GM12865 (cell line): ENCODE measurements at regions not wholly inside any gene's neighbourhood (a gene's known extent, or its start where the extent isn't known, plus 50 kb on each side); places are given as distances from the start of the nearest gene placed in this dataset.

Experiments used
- DNase-seq: peaks from one replicate; pipeline ENCODE4 v3.0.0; 2010; ENCODE audit warnings: low read depth
- H3K4me3 ChIP-seq: 2 replicates; pipeline ENCODE4 v1.5.1; 2011; ENCODE audit warnings: mild to moderate bottlenecking, low read depth, low read length, control low read depth
- TF ChIP-seq, protein P1 (sequence below): IDR thresholded peaks from 2 replicates; pipeline ENCODE4 v1.5.1; 2011; ENCODE audit warnings: low read length, control low read depth, low read depth, inconsistent platforms; ENCODE audit not compliant: insufficient read depth; ENCODE audit errors: missing control alignments

DNA sequence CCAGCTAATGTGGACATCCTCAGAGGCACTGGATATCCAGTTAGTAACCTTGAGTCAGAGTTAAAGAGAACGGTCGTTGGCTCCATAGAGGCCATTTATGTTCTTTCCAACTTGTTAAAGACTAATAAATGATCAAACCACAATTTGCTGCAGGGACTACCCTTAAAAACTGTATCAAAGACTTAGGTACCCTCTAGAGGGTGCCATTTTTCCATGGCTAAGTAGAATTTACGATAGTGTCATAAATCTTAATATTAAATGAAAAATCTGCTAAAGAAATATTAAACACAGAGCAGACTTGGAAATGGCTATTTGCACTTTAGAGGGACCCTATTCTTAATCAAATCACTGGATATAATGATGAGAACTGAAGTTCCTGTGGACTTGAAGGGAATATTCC is 685.2 kb upstream of the CHORDC1 start:
- H3K4me3 ChIP-seq, result no peak overlapping the region
- TF ChIP-seq, protein P1, sequence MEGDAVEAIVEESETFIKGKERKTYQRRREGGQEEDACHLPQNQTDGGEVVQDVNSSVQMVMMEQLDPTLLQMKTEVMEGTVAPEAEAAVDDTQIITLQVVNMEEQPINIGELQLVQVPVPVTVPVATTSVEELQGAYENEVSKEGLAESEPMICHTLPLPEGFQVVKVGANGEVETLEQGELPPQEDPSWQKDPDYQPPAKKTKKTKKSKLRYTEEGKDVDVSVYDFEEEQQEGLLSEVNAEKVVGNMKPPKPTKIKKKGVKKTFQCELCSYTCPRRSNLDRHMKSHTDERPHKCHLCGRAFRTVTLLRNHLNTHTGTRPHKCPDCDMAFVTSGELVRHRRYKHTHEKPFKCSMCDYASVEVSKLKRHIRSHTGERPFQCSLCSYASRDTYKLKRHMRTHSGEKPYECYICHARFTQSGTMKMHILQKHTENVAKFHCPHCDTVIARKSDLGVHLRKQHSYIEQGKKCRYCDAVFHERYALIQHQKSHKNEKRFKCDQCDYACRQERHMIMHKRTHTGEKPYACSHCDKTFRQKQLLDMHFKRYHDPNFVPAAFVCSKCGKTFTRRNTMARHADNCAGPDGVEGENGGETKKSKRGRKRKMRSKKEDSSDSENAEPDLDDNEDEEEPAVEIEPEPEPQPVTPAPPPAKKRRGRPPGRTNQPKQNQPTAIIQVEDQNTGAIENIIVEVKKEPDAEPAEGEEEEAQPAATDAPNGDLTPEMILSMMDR, result no peak
- no peak for DNase-seq

DNA sequence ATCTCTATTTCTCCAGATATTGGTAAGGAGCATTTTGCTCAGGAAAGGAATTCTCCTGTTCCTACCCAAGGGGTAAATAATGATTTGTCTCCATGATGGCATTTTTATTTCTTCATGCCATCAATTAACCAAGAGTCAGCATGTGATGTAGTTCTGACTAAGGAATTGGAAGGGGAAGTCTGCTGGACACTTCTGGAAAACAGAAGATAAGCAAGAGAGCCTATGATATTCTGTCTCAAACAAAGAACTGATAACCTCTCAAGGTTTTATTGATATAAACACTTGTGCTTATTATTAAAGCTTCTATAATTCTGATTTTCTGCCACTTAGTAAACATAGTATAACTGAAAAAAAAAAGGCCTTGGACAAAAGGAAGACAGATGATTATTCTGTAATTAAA is 673.0 kb upstream of the CHORDC1 start:
- TF ChIP-seq, protein P1, result no peak
- no peak overlapping the region for H3K4me3 ChIP-seq
- no peak for DNase-seq

DNA sequence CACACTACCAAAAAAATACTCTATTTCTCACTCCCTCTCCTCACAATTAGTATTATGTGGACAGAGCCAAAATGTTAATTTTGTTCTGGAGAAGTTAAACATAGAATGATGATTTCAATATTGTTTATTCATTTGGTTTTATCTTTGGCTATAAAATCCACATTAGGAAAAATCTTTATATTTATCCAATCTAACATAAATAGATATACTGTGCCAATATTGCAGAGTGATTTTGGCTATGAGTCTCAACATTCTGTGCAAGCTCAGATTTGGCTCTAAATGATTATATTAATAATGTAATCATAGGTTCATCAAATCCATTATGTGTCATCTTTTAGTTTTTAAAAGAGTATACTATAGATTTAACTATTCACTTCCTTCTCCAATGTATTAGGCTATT is 667.5 kb upstream of the CHORDC1 start:
- H3K4me3 ChIP-seq, result no peak overlapping the region
- TF ChIP-seq, protein P1, result no peak
- DNase-seq, result no peak

DNA sequence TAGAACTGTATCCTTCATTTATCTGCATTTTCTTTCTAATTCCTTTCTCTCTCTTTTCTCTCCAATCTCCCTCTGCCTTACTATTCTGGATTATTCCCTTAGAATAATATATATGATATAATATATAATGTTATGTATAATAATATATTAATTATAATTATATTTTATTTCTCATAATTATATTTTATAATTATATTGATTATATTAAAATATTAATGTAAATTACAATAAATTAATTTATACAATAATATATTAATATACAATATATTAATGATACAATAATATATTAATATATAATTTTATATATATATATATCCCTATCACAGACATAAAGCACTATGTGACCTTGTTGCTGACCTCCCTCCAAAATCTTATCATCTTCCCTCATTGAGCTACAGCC is 661.3 kb upstream of the CHORDC1 start:
- TF ChIP-seq, protein P1, result no peak
- no peak for DNase-seq

DNA sequence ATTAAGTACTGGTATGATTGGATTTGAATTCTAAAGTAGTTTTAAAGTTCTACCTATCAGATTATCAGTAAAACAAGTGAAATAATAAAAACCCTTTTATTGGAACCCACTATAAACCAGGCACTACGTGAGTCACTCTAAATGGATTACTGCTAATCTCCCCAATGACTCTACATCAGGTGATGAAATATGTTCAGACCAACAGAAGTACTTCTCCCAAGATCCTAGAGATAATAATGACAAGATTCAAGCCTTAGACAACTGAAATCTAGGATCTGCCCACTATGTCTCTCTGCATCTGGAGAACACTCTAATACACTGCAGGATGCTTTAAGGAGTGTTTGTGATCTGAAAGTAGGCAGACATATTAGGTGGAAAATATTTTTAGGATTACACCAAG is 652.1 kb upstream of the CHORDC1 start:
- TF ChIP-seq, protein P1, result no peak
- no peak for DNase-seq
- no peak overlapping the region for H3K4me3 ChIP-seq

More for the DNA sequence above, 661.3 kb upstream of the CHORDC1 start:
- H3K4me3 ChIP-seq, result no peak overlapping the region

DNA sequence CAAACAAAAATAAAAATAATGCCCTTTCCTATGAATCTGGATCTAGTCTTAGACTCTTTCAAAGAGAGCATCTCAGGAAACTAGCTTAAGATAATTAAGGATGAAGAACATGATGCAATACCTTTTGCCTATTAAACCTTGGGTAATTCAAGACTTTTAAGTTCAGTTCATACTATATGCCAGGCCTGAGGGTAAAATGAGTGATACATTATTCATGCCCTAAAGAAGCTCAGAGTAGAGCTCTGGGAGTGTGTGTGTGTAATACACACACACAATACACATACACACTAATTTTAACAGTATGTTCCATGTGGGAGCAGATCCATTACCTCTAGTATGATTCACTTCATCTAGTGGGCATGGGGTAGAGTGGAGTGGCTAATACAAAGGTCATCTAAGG is 651.4 kb upstream of the CHORDC1 start:
- H3K4me3 ChIP-seq, result no peak overlapping the region
- DNase-seq, result no peak
- TF ChIP-seq, protein P1, result no peak

DNA sequence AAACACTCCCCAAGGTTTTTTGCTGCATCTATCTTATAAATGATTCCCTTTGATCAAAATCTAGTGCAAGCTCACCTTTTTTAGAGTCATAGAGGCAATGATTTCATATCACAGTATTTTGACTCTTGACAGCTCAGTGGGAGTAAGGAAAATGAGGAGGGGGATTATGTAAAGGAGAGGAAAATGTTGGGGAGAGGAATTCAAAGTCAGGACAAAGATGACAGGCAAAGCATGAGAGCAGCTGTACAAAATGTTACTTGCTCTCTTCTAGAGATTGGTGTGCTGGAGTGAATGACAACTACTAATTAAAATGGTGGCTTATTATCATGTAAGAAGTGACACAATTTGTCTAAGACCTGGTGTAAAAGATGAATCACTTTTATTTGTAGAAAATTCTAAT is 644.6 kb upstream of the CHORDC1 start:
- TF ChIP-seq, protein P1, result no peak
- no peak overlapping the region for H3K4me3 ChIP-seq
- no peak for DNase-seq
